ENCODE measurements at regions not wholly inside any gene's neighbourhood (a gene's known extent, or its start where the extent isn't known, plus 50 kb on each side); places are given as distances from the start of the nearest gene placed in this dataset.

DNA sequence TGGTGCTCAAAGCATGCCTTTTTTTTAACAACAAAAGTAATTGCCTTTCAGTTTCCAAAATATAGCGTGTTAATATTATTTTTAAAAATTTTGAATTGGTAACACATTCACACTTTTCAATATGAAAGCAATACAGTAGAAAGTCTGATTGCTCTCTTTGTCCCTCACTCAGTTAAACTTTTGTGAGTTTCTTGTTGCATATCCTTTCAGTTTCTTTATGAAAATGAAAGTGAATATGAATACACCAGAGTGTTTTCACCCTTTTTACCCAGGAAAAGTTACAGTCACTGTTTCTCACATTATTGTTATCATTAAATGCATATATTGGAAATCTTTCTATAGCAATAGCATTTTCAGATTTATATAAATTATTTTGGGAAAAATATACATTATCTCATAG, 377.4 kb upstream of the CRIM1 start:
- no peak overlapping the region for H3K27ac ChIP-seq
- CTCF ChIA-PET: no interaction called here
- TF ChIP-seq, protein P1, sequence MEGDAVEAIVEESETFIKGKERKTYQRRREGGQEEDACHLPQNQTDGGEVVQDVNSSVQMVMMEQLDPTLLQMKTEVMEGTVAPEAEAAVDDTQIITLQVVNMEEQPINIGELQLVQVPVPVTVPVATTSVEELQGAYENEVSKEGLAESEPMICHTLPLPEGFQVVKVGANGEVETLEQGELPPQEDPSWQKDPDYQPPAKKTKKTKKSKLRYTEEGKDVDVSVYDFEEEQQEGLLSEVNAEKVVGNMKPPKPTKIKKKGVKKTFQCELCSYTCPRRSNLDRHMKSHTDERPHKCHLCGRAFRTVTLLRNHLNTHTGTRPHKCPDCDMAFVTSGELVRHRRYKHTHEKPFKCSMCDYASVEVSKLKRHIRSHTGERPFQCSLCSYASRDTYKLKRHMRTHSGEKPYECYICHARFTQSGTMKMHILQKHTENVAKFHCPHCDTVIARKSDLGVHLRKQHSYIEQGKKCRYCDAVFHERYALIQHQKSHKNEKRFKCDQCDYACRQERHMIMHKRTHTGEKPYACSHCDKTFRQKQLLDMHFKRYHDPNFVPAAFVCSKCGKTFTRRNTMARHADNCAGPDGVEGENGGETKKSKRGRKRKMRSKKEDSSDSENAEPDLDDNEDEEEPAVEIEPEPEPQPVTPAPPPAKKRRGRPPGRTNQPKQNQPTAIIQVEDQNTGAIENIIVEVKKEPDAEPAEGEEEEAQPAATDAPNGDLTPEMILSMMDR (conservative IDR thresholded peaks at IDR 0.05; ENCODE audit: low read depth): no peak
- POLR2A ChIA-PET (ENCODE audit: low non-redundant PET): no interaction called here
- no peak for DNase-seq (ENCODE audit: low spot score)

DNA sequence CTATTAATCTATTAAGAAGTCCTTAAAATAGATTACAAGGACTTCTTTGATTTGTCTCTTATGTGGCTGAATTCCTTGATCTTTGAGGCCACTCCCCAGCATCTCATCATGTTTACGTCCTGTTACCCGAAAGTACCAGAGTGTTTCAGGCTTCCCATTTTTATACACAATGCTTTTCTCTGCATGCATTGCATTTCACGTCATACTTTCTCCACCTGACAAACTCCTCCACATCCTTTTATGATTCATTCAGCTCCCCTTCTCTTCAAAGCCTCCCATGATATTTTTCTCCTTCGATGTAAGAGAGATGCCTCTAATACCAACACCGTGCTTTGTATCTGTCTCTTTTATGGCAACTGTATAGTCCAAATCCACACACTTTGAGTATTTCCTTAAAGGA, 379.0 kb upstream of the CRIM1 start:
- TF ChIP-seq, protein P1 (conservative IDR thresholded peaks at IDR 0.05; ENCODE audit: low read depth): no peak
- H3K27ac ChIP-seq: no peak overlapping the region
- ChIA-PET CTCF (no interaction called here), POLR2A (ENCODE audit: low non-redundant PET) (no interaction called here)
- DNase-seq (ENCODE audit: low spot score): no peak

DNA sequence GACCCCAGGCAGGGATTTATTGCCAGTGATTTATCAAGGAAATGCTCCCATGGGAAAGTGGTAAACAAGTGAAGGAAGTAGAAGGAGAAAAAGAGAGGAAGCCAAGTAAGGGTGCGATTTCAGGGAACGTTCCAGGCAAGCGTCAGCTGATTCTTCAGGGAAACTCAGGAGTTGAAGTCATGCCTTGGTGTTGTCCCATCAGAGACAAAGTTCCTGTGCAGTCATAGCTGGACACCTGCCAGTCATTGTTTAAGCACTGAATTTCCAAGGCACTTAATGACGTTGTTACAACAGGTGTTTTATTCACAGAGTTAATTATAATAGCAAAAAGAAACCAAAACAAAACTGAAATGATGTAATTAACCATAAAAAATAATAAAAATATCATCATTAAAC, 381.8 kb upstream of the CRIM1 start:
- no peak for DNase-seq (ENCODE audit: low spot score)
- ChIA-PET CTCF (interaction anchor here (0.6 to 0.8 kb wide), 2 partner anchors 11 to 354 kb away, joined by 3 to 4 read pairs; no protein-coding TSS in a partner anchor), POLR2A (ENCODE audit: low non-redundant PET) (no interaction called here)
- no peak overlapping the region for H3K27ac ChIP-seq
- TF ChIP-seq, protein P1 (conservative IDR thresholded peaks at IDR 0.05; ENCODE audit: low read depth): no peak

DNA sequence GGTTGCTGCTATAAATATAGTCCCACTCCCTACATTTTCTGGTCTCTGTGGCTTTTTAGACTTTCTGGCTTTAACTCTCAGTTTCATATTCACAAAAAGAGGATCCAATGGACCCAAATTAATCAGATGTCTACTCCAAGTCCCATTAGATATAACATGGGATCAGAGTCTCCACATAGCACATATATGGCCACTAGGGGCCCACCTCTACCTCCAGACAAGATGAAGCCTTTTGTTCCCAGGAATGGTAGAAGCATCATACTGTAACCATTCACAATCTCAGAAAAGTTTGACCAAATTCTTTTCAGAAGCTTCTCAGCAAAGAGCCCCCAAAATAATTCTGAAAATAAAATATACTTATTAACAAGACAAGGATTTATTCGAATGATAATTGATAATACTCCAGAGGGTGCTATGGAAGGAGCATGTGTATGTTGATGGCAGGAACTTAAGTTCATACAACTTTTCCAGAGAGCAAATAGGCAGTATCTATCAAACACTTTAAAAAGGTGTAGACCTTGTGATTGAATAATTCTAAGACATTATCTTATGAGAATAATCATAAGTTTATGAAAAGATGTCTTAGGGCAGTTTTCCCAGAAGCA, 382.3 kb upstream of the CRIM1 start:
- ChIA-PET CTCF (interaction anchor here (0.6 to 0.8 kb wide), 3 partner anchors 12 to 355 kb away, joined by 3 to 4 read pairs (median 4); no protein-coding TSS in a partner anchor), POLR2A (ENCODE audit: low non-redundant PET) (no interaction called here)
- TF ChIP-seq, protein P1 (conservative IDR thresholded peaks at IDR 0.05; ENCODE audit: low read depth): 0 out of 2 replicates have a peak, but pooled peaks have one; percentile 18
- peak; percentile 13 for DNase-seq (ENCODE audit: low spot score)
- no peak overlapping the region for H3K27ac ChIP-seq

DNA sequence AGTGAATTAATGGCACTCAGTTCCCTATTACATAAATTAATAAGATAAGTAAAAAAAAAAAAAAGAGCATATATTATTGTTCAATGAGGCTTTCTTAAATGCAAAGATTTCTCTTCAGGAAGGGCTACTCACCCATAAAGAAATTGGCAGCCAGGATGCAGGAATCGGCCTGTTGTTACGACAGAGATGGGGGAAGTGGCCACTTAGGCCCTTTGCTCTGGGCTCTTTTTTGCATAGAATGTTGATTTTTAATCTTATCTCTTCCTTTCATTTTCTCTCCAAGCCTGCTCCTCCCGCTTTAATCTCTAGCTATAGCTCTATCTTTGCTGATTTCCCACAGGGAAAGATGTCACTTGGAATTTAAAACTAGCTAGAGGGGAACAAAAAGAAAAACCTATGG, 391.8 kb upstream of the CRIM1 start:
- ChIA-PET CTCF (no interaction called here), POLR2A (ENCODE audit: low non-redundant PET) (no interaction called here)
- TF ChIP-seq, protein P1 (conservative IDR thresholded peaks at IDR 0.05; ENCODE audit: low read depth): no peak
- H3K27ac ChIP-seq: no peak overlapping the region
- no peak for DNase-seq (ENCODE audit: low spot score)

DNA sequence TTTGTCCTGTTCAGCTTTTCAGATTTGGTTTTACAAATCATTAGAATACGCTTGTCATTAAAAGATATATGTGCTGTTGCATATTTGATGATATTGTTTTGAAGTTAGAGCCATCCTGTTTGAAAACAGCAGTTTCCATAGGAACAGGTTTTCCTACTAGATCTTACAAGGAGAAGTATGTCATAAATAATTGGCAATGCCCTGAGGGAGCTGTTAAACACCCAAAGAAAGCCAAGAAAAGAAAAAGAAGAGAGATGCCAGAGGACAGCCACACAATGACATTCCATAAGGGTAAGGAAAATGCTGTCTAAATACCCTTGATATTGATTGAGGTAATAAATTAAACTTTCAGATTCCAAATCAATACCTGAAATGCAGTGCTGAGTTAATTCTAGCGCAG, 392.2 kb upstream of the CRIM1 start:
- CTCF ChIA-PET: no interaction called here
- TF ChIP-seq, protein P1 (conservative IDR thresholded peaks at IDR 0.05; ENCODE audit: low read depth): no peak
- no peak overlapping the region for H3K27ac ChIP-seq
- POLR2A ChIA-PET (ENCODE audit: low non-redundant PET): no interaction called here
- DNase-seq (ENCODE audit: low spot score): no peak
